Stimulated activated naive CD4-positive, alpha-beta T cell (primary cell): ENCODE measurements at regions not wholly inside any gene's neighbourhood (a gene's known extent, or its start where the extent isn't known, plus 50 kb on each side); places are given as distances from the start of the nearest gene placed in this dataset.
"Not testable (repeated sequence)": the region's sequence is repeated elsewhere in the genome, so short reads cannot be mapped to it uniquely, and the experiment has no call there.

Experiments
- DNase-seq, 6 experiments: peaks; one replicate each; lab custom pipeline; 2025; lab: John Stamatoyannopoulos, UW

- not testable (repeated sequence) for DNase-seq
Measured at GRCh38 chr5:36426070-36426469, 124.4 kb upstream of the RANBP3L start.

GRCh38 chr5:36435516-36435915, 133.8 kb upstream of the RANBP3L start:
- no peak for DNase-seq

- DNase-seq = no peak
Measured at GRCh38 chr5:36436306-36436705, 134.6 kb upstream of the RANBP3L start.

DNA sequence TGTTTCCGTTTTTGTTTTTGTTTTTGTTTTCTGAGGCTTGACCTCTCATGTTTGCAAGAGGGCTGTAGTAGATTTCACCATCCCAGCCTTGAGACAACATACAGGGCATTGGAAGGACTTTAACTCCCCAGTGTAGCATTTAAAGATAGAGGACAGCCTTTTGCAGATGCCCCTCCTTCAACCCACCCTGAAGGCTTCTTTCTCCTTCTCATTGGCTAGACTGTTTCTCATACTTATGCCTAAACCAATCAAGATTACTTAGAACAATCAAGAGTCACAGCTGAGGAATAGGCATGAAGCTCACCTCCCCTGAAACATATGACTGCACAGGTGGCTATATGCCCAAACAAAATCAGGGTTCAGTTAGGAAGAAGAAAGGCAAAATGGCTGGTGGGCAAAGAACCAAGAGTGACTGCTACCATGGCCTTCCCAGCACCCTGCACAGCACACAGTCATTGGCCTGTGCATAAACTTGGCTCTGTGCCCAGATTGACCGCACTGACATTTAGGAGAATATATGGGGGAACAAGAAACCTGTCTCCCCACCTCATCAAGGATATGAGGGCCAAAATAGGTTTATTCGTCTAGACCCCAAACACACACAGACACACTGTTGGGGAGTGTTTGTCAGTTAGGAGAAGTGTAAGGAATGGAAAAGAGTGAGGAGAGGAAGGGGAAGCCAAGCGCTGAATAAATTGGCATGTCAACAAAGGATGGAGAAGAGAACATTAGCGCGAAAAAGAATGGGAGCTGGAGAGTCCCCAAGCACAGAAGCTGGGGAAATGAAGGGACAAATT, 137.3 kb upstream of the RANBP3L start:
- no peak for DNase-seq

GRCh38 chr5:36440300-36440699, 138.6 kb upstream of the RANBP3L start:
- no peak for DNase-seq

- no peak for DNase-seq
Measured at GRCh38 chr5:36441280-36441679, 139.6 kb upstream of the RANBP3L start.

DNA sequence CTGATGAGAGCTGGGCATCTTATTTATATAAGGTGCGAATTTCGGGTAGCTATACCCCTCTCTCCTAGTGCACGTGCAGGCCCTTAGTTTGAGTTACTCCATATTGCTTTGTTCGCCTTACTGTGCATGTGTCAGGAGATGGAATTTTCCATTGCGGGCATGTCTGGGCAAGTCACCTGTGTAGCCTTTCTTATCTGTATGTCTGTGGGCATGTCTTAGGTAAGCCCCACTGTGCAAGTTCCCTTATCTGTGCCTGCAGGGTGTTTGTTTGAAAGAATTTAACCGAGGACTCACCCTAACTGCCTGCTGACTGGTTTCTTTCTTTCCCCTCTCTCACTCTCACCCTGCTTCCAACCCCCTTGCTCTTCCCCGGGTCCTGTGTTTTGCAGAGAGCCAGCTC, 140.7 kb upstream of the RANBP3L start:
- DNase-seq = no peak

DNA sequence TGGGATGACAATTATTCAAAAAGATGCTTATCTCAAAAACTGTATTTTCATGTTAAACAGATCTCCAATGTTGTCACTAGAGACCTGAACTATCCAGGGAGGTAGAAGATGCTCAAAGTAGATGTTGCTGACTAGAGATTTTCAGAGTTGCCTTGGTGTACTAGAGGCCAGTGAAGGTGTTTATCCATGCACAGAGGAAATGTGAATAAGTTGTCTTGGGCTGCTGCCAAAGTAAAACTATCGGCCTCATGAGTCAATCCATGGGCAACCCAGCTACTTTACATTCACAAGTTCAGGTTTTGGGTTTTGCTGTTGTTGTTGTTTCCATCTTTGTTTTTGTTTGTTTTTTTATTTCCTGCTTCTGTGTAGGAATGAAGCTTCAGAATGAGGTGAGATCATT, 141.1 kb upstream of the RANBP3L start:
- DNase-seq = no peak

- no peak for DNase-seq
Measured at GRCh38 chr5:36443941-36444340, 142.2 kb upstream of the RANBP3L start.

- DNase-seq = no peak
Measured at GRCh38 chr5:36444582-36445418, 143.1 kb upstream of the RANBP3L start.

- no peak for DNase-seq
Measured at GRCh38 chr5:36447776-36448175, 146.1 kb upstream of the RANBP3L start.

- no peak for DNase-seq
Measured at GRCh38 chr5:36450229-36451014, 148.7 kb upstream of the RANBP3L start.

DNA sequence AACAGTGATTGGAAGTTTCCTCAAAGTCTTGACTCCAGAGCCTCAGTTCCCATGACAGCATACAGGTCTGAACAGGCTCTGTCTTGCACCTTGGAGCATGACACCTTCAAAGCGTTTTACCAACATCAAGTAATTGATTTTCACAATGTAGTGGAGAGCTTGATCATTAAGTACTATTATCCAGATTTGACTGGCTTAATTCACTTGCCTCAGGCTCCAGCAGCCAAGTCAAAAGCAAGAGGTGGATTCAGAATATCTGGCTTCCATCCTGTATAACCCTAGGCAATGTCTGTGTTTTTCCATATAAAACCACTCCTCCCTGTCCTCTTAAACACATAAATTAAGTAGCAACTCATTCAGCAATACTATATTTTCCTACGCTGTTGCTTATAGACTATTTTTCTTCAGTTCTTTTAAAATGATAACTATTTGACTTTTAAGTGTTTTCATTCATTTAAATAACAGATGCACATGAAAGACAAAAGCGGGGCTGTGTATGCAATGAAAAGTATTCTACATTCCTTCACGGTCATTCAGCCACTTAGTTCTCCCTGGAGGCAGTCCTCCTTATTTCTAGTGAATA, 150.8 kb upstream of the RANBP3L start:
- no peak for DNase-seq

GRCh38 chr5:36457511-36458270, 148.7 kb upstream of the SLC1A3 start:
- DNase-seq = no peak

GRCh38 chr5:36458746-36459145, 147.7 kb upstream of the SLC1A3 start:
- DNase-seq = no peak

GRCh38 chr5:36459176-36460135, 146.9 kb upstream of the SLC1A3 start:
- no peak for DNase-seq

GRCh38 chr5:36462295-36463021, 143.9 kb upstream of the SLC1A3 start:
- no peak for DNase-seq

DNA sequence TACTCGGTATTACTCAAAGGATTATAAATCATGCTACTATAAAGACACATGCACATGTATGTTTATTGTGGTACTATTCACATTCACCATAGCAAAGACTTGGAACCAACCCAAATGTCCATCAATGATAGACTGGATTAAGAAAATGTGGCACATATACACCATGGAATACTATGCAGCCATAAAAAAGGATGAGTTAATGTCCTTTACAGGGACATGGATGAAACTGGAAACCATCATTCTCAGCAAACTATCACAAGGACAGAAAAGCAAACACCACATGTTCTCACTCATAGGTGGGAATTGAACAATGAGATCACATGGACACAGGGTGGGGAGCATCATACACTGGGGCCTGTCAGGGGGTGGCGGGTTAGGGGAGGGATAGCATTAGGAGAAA, 130.5 kb upstream of the SLC1A3 start:
- not testable (repeated sequence) for DNase-seq

- DNase-seq = no peak
Measured at GRCh38 chr5:36478646-36479317, 127.6 kb upstream of the SLC1A3 start.
